ENCODE measurements at regions not wholly inside any gene's neighbourhood (a gene's known extent, or its start where the extent isn't known, plus 50 kb on each side); places are given as distances from the start of the nearest gene placed in this dataset.

GRCh38 chr9:134487066-134487710, 154.4 kb upstream of the COL5A1 start:
- no peak for DNase-seq

- DNase-seq = no peak
Observed at GRCh38 chr9:134488331-134489280, 153.0 kb upstream of the COL5A1 start.

GRCh38 chr9:134489621-134490408, 151.8 kb upstream of the COL5A1 start:
- no peak for DNase-seq

- no peak for DNase-seq
Observed at GRCh38 chr9:134490446-134490845, 151.2 kb upstream of the COL5A1 start.

GRCh38 chr9:134491196-134491835, 150.3 kb upstream of the COL5A1 start:
- DNase-seq = no peak

GRCh38 chr9:134491856-134492255, 149.7 kb upstream of the COL5A1 start:
- DNase-seq = no peak

GRCh38 chr9:134492281-134492691, 149.3 kb upstream of the COL5A1 start:
- no peak for DNase-seq

GRCh38 chr9:134492721-134493460, 148.7 kb upstream of the COL5A1 start:
- DNase-seq = no peak

GRCh38 chr9:134493461-134494272, 147.9 kb upstream of the COL5A1 start:
- DNase-seq = no peak

GRCh38 chr9:134494273-134494815, 147.3 kb upstream of the COL5A1 start:
- DNase-seq = no peak

- no peak for DNase-seq
Observed at GRCh38 chr9:134494905-134495304, 146.7 kb upstream of the COL5A1 start.

- DNase-seq = no peak
Observed at GRCh38 chr9:134495881-134496412, 145.7 kb upstream of the COL5A1 start.

GRCh38 chr9:134496413-134497282, 145.0 kb upstream of the COL5A1 start:
- DNase-seq = no peak

- DNase-seq = no peak
Observed at GRCh38 chr9:134497283-134497860, 144.2 kb upstream of the COL5A1 start.

- no peak for DNase-seq
Observed at GRCh38 chr9:134498814-134499166, 142.8 kb upstream of the COL5A1 start.

GRCh38 chr9:134500931-134501760, 140.5 kb upstream of the COL5A1 start:
- DNase-seq = no peak

GRCh38 chr9:134501761-134502265, 139.8 kb upstream of the COL5A1 start:
- DNase-seq = no peak

GRCh38 chr9:134502266-134502791, 139.3 kb upstream of the COL5A1 start:
- DNase-seq = no peak

All from activated CD4-positive, CD25-positive, alpha-beta regulatory T cell treated with anti-CD3 and anti-CD28 coated beads, Interleukin-2, amount 50 U/mL, for 72 hours (primary cell).